Thyroid gland (tissue), 4 donors: ENCODE measurements at regions not wholly inside any gene's neighbourhood (a gene's known extent, or its start where the extent isn't known, plus 50 kb on each side); places are given as distances from the start of the nearest gene placed in this dataset.

Experiments
- DNase-seq, 2 donors: peaks; one replicate each; pipeline ENCODE4 v3.0.0-alpha.2; 2019
- H3K27ac ChIP-seq, 3 donors: fragments of 200-600 bp; sonication (generic); 1 replicate in 2 of 3; 2 replicates in 1 of 3; pipeline ENCODE4 v1.5.1; 2016 to 2019; ENCODE audit warnings: mild to moderate bottlenecking in 1 of 3, moderate library complexity in 1 of 3
- H3K27me3 ChIP-seq: fragments of 200-600 bp; sonication (generic); one replicate; pipeline ENCODE4 v1.5.1; 2019
- H3K36me3 ChIP-seq, 2 donors: fragments of 200-600 bp; sonication (generic); one replicate each; pipeline ENCODE4 v1.5.1; 2016 to 2019
- H3K4me1 ChIP-seq, 2 donors: fragments of 200-600 bp; sonication (generic); one replicate each; pipeline ENCODE4 v1.5.1; 2017 to 2019
- H3K4me3 ChIP-seq, 3 donors: fragments of 200-600 bp; sonication (generic); replicated peaks in 1 of 3; 1 replicate in 2 of 3; 2 replicates in 1 of 3; pipeline ENCODE4 v1.5.1; 2016; ENCODE audit warnings: mild to moderate bottlenecking in 1 of 3
- H3K9me3 ChIP-seq: fragments of 200-600 bp; sonication (generic); one replicate; pipeline ENCODE4 v1.5.1; 2017
- CTCF ChIP-seq, 6 experiments: fragments of 200-600 bp in 3 of 6; fragments of 450-650 bp in 3 of 6; sonication (generic) in 3 of 6; IDR thresholded peaks; one replicate each; pipeline ENCODE4 v1.5.1; 2016 to 2019; ENCODE audit warnings: antibody characterized with exemption in 6 of 6, mild to moderate bottlenecking in 2 of 6, inconsistent platforms in 1 of 6, moderate library complexity in 1 of 6
- POLR2A ChIP-seq, 2 donors: fragments of 450-650 bp; IDR thresholded peaks; one replicate each; pipeline ENCODE4 v1.6.1; 2017; ENCODE audit warnings: antibody characterized with exemption in 2 of 2, mild to moderate bottlenecking in 2 of 2, moderate library complexity in 1 of 2
- WGBS, 2 donors: methylation state at CpG; one replicate each; pipeline ENCODE4 v1.1.5; 2017; 5-methylcytosine and 5-hydroxymethylcytosine counted together
- intact Hi-C: fragments of 100-400 bp; cut with DNase I; formaldehyde crosslinking; loops from one replicate; pipeline ENCODE4 v1.15.1; 2023

DNA sequence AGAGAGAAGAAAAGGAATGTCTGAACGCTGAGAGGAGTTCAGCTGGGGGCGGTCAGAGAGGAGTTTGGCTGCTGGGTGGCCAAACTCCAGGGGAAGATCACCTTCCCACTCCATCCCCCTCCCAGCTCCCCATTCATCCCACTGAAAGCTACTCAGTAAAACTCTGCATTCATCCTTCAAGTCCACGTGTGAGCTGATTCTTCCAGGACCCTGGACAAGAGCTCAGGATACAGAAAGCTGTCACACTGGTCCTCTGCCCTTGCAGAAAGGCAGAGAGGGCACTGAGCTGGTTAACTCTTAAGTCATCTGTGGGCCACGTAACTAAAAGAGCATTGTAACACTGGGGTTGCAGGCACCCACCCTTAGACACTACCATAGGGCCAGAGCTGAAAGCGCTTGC is 132.1 kb upstream of the ARL4C start:
- Histone ChIP-seq H3K4me3 (no peak overlapping the region), H3K4me1 (no peaks in the 10 kb centered on the region), H3K36me3 (no peaks in the 10 kb centered on the region), H3K27ac (no peak overlapping the region), H3K9me3 (no peaks in the 10 kb centered on the region), H3K27me3 (peaks cover 4% of the 10 kb centered on the region)
- 65 to 80% methylated on average over 5 of the region's 5 CpGs for WGBS, 2 donors
- TF ChIP-seq CTCF (IDR thresholded peaks at IDR 0.05) (no peak), POLR2A (IDR thresholded peaks at IDR 0.05) (no peak)
- intact Hi-C loops, result no loop called here
- DNase-seq, result no peak

GRCh38 chr2:234627308-234627707 is 130.4 kb upstream of the ARL4C start:
- no peak for DNase-seq
- H3K27ac ChIP-seq, result no peak overlapping the region
- no peaks in the 10 kb centered on the region for H3K9me3 ChIP-seq
- TF ChIP-seq POLR2A (IDR thresholded peaks at IDR 0.05), result no peak
- no peak for TF ChIP-seq CTCF (IDR thresholded peaks at IDR 0.05)
- H3K36me3 ChIP-seq, result no peaks in the 10 kb centered on the region
- WGBS, 2 donors, result 57 to 74% methylated on average over 2 of the region's 2 CpGs
- no peak overlapping the region for H3K4me3 ChIP-seq
- H3K27me3 ChIP-seq, result peaks cover 4% of the 10 kb centered on the region
- intact Hi-C loops, result no loop called here
- H3K4me1 ChIP-seq, result no peaks in the 10 kb centered on the region

DNA sequence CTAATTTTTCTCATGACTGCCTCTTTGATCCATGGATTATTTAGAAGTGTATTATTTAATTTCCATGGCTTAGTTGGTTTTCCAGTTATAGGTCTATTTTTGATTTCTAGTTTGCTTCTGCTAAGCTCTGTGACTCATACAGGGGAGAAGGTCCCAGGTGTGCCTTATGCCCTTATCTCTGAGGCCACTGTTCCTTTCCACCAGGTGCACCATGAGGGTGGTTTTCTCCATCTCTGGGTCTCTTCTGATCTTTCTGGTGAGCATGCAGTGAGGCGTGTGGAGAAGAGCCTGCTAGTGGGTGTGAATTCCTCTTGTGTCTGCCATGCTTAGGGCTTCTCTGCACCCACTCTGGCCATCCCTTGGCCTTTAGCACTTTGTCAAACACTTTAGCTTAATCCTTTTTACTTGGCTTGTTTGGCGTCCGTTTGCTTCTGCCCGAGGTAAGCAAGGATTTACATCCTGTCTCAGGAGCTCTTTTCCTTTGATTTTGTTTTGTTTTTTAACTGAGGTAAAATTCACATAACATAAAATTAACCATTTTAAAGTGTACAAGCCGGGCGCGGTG is 129.8 kb upstream of the ARL4C start:
- Histone ChIP-seq H3K9me3 (no peaks in the 10 kb centered on the region), H3K4me1 (no peaks in the 10 kb centered on the region), H3K27me3 (peaks cover 4% of the 10 kb centered on the region), H3K27ac (no peak overlapping the region), H3K36me3 (no peaks in the 10 kb centered on the region), H3K4me3 (no peak overlapping the region)
- intact Hi-C loops, result no loop called here
- no peak for DNase-seq
- 76 to 81% methylated on average over 7 of the region's 7 CpGs for WGBS, 2 donors
- TF ChIP-seq CTCF (IDR thresholded peaks at IDR 0.05) (no peak), POLR2A (IDR thresholded peaks at IDR 0.05) (no peak)

GRCh38 chr2:234625626-234626250 is 128.9 kb upstream of the ARL4C start:
- Histone ChIP-seq H3K4me3 (no peak overlapping the region), H3K27ac (no peak overlapping the region), H3K36me3 (no peaks in the 10 kb centered on the region), H3K9me3 (no peaks in the 10 kb centered on the region), H3K27me3 (peaks cover 4% of the 10 kb centered on the region), H3K4me1 (no peaks in the 10 kb centered on the region)
- no peak for TF ChIP-seq CTCF (IDR thresholded peaks at IDR 0.05)
- TF ChIP-seq POLR2A (IDR thresholded peaks at IDR 0.05), result no peak
- intact Hi-C loops, result no loop called here
- WGBS, 2 donors, result 55 to 94% methylated on average over 4 of the region's 4 CpGs
- no peak for DNase-seq

- no peak for DNase-seq
- WGBS, 2 donors, result 82 to 86% methylated on average over 5 of the region's 5 CpGs
Measured at GRCh38 chr2:234623521-234623991, 126.7 kb upstream of the ARL4C start.

More at GRCh38 chr2:234623521-234623991, 126.7 kb upstream of the ARL4C start:
- TF ChIP-seq CTCF (IDR thresholded peaks at IDR 0.05), result no peak
- no peak for TF ChIP-seq POLR2A (IDR thresholded peaks at IDR 0.05)
- Histone ChIP-seq H3K27ac (no peak overlapping the region), H3K4me1 (no peaks in the 10 kb centered on the region), H3K36me3 (no peaks in the 10 kb centered on the region), H3K9me3 (no peaks in the 10 kb centered on the region), H3K4me3 (no peak overlapping the region), H3K27me3 (peaks cover 4% of the 10 kb centered on the region)
- intact Hi-C loops, result no loop called here
